K562 (cell line): ENCODE measurements at regions not wholly inside any gene's neighbourhood (a gene's known extent, or its start where the extent isn't known, plus 50 kb on each side); places are given as distances from the start of the nearest gene placed in this dataset.

ENCODE experiments used
- ATAC-seq: fragments of 200-7000 bp; cut with Tn5 transposase; 3 replicates; pipeline ENCODE4 v1.9.1; 2020; ENCODE audit warnings: moderate library complexity
- BruUV-seq: library from RNA; stranded (reverse); fragments of 400-500 nt; replicated peaks from 2 replicates; lab custom pipeline; 2021; lab: Mats Ljungman, UMichigan
- CTCF ChIA-PET: fragments of 300-600 bp; formaldehyde crosslinking; extraction: SDS; loops from one replicate; lab custom pipeline; 2021; ENCODE audit warnings: low intra/inter-chr PET ratio; lab: Yijun Ruan, JAX
- POLR2A ChIA-PET: fragments of 300-600, 350-650 bp; sonication (Branson Sonifier 250); formaldehyde crosslinking; extraction: SDS; loops from one replicate; lab custom pipeline; 2021; ENCODE audit warnings: antibody characterized with exemption, inconsistent platforms; lab: Yijun Ruan, JAX
- DNase-seq, 4 experiments: peaks; one replicate each; pipeline versions ENCODE4 v3.0.0 to v3.0.0-alpha.2; 2011 to 2018; ENCODE audit warnings: low spot score in 3 of 4, mixed read lengths in 3 of 4; ENCODE audit errors: extremely low read depth in 1 of 4
- FAIRE-seq: peaks from 2 replicates; lab custom pipeline; 2011; peaks lifted over from hg19 to GRCh38; lab: Jason Lieb, UNC
- H2AFZ ChIP-seq: 2 replicates; pipeline ENCODE4 v1.6.0; 2011; ENCODE audit warnings: low read depth, low read length, control low read depth, inconsistent platforms
- H3K27ac ChIP-seq: fragments of 200-600 bp; 3 replicates; pipeline ENCODE4 v1.8.0; 2011; ENCODE audit warnings: low read depth, mild to moderate bottlenecking, control low read depth, inconsistent platforms, low read length, moderate library complexity, mixed read lengths; ENCODE audit errors: extremely low read depth
- H3K27me3 ChIP-seq, 2 experiments: fragments of 300-600 bp in 1 of 2; 2 replicates in 1 of 2; 3 replicates in 1 of 2; pipeline versions ENCODE4 v1.6.0 to v1.8.0; 2011; ENCODE audit warnings: inconsistent platforms in 2 of 2, low read length in 2 of 2, mild to moderate bottlenecking in 1 of 2, mixed read lengths in 1 of 2, moderate library complexity in 1 of 2; ENCODE audit not compliant: control insufficient read depth in 2 of 2, insufficient read depth in 2 of 2
- H3K36me3 ChIP-seq: fragments of 300-600 bp; 3 replicates; pipeline ENCODE4 v1.8.0; 2011; ENCODE audit warnings: mild to moderate bottlenecking, low read length, inconsistent platforms; ENCODE audit not compliant: control insufficient read depth, insufficient read depth
- H3K4me1 ChIP-seq, 2 experiments: fragments of 200-600 bp in 1 of 2; replicated peaks in 1 of 2; 2 replicates in 1 of 2; 3 replicates in 1 of 2; pipeline versions ENCODE4 v1.5.1 to v1.8.0; 2011; ENCODE audit warnings: inconsistent platforms in 2 of 2, low read length in 2 of 2, mild to moderate bottlenecking in 1 of 2, mixed read lengths in 1 of 2, moderate library complexity in 1 of 2; ENCODE audit not compliant: control insufficient read depth in 2 of 2, insufficient read depth in 2 of 2
- H3K4me2 ChIP-seq: 2 replicates; pipeline ENCODE4 v1.6.1; 2011; ENCODE audit warnings: low read length, control low read depth, inconsistent platforms, mixed read lengths; ENCODE audit not compliant: insufficient read depth
- H3K4me3 ChIP-seq: fragments of 200-600 bp; sonication (generic), shearing (Covaris generic); 2 replicates; pipeline ENCODE4 v1.5.1; 2016; ENCODE audit warnings: control low read depth, inconsistent platforms
- H3K79me2 ChIP-seq: fragments of 200-600 bp; 3 replicates; pipeline ENCODE4 v1.8.0; 2011; ENCODE audit warnings: low read length, inconsistent platforms; ENCODE audit not compliant: control insufficient read depth, insufficient read depth
- H3K9ac ChIP-seq, 2 experiments: 2 replicates each; pipeline versions ENCODE4 v1.6.0 to v1.6.1; 2011; ENCODE audit warnings: low read depth in 2 of 2, low read length in 2 of 2, control low read depth in 1 of 2, inconsistent platforms in 1 of 2, mild to moderate bottlenecking in 1 of 2, mixed read lengths in 1 of 2; ENCODE audit not compliant: insufficient read depth in 1 of 2
- H3K9me1 ChIP-seq: one replicate; pipeline ENCODE4 v1.6.0; 2011; ENCODE audit warnings: inconsistent platforms, mild to moderate bottlenecking, low read length, moderate library complexity; ENCODE audit not compliant: control insufficient read depth, insufficient read depth
- H3K9me3 ChIP-seq: replicated peaks from 2 replicates; pipeline ENCODE4 v1.5.1; 2011; ENCODE audit warnings: low read depth, low read length, inconsistent platforms; ENCODE audit not compliant: control insufficient read depth, insufficient read depth
- H4K20me1 ChIP-seq: replicated peaks from 2 replicates; pipeline ENCODE4 v1.6.1; 2011; ENCODE audit warnings: low read length, inconsistent platforms, mixed read lengths; ENCODE audit not compliant: control insufficient read depth, insufficient read depth
- BACH1 ChIP-seq: fragments of 200-800 bp; sonication (Bioruptor generic); IDR thresholded peaks from 2 replicates; pipeline ENCODE4 v1.6.1; 2016; ENCODE audit warnings: missing genetic modification characterization, missing compliant biosample characterization
- CHD2 ChIP-seq: IDR thresholded peaks from 2 replicates; pipeline ENCODE4 v1.6.1; 2011; ENCODE audit warnings: low read depth, low read length
- FOS ChIP-seq: IDR thresholded peaks from 3 replicates; pipeline ENCODE4 v1.6.1; 2011; ENCODE audit not compliant: insufficient read length; ENCODE audit errors: extremely low read depth
- JUN ChIP-seq, 2 experiments: sonication (generic) in 1 of 2; formaldehyde crosslinking in 1 of 2; IDR thresholded peaks; 2 replicates each; pipeline versions ENCODE4 v1.6.1 to v1.8.0; 2012 to 2022; ENCODE audit warnings: borderline replicate concordance in 2 of 2, mild to moderate bottlenecking in 2 of 2, improper control_type of control experiment in 1 of 2, low read depth in 1 of 2, low read length in 1 of 2, missing genetic modification reagents in 1 of 2
- KLF16 ChIP-seq: IDR thresholded peaks from 2 replicates; pipeline ENCODE4 v1.6.1; 2016; ENCODE audit warnings: antibody characterized with exemption
- MCM3 ChIP-seq: fragments of 450-650 bp; IDR thresholded peaks from 2 replicates; pipeline ENCODE4 v1.6.1; 2016
- NCOA2 ChIP-seq, 2 experiments: fragments of 450-650 bp; IDR thresholded peaks; 2 replicates each; pipeline ENCODE4 v1.6.1; 2018; ENCODE audit warnings: mild to moderate bottlenecking in 2 of 2, moderate library complexity in 1 of 2; ENCODE audit not compliant: partially characterized antibody in 2 of 2
- NR1H2 ChIP-seq: sonication (generic); formaldehyde crosslinking; IDR thresholded peaks from 2 replicates; pipeline ENCODE4 v1.4.0; 2020; ENCODE audit warnings: mild to moderate bottlenecking, missing genetic modification reagents
- POLR3G ChIP-seq: IDR thresholded peaks from 2 replicates; pipeline ENCODE4 v1.6.1; 2011; ENCODE audit not compliant: insufficient read length, insufficient replicate concordance; ENCODE audit errors: extremely low read depth
- SOX6 ChIP-seq: fragments of 450-650 bp; IDR thresholded peaks from 2 replicates; pipeline ENCODE4 v1.6.1; 2014; ENCODE audit warnings: mild to moderate bottlenecking
- WGBS: fragments of 100-300 bp; shearing (Covaris generic); methylation state at CpG from one replicate; pipeline ENCODE4 v1.1.6; 2016; ENCODE audit warnings: low coverage, mixed read lengths; ENCODE audit not compliant: insufficient coverage; ENCODE audit errors: missing lambda C conversion rate; 5-methylcytosine and 5-hydroxymethylcytosine counted together
- in situ Hi-C: fragments of 300-500 bp; cut with MboI; formaldehyde crosslinking; loops from 4 replicates; pipeline ENCODE4 v1.15.0; 2018; ENCODE audit warnings: inconsistent platforms, mixed read lengths
- intact Hi-C: fragments of 100-400 bp; cut with micrococcal nuclease; formaldehyde crosslinking; loops from 2 replicates; pipeline ENCODE4 v1.14.2; 2022
- TF ChIP-seq, protein P1 (sequence below): IDR thresholded peaks from 3 replicates; pipeline ENCODE4 v1.6.1; 2011; ENCODE audit warnings: borderline replicate concordance, mild to moderate bottlenecking, moderate library complexity; ENCODE audit not compliant: insufficient read length; ENCODE audit errors: extremely low read depth
- TF ChIP-seq, protein P2 (sequence below), 2 experiments: fragments of 450-650 bp; IDR thresholded peaks; 2 replicates each; pipeline ENCODE4 v1.6.1; 2018; ENCODE audit warnings: mild to moderate bottlenecking in 2 of 2, low read depth in 1 of 2; ENCODE audit not compliant: partially characterized antibody in 2 of 2

DNA sequence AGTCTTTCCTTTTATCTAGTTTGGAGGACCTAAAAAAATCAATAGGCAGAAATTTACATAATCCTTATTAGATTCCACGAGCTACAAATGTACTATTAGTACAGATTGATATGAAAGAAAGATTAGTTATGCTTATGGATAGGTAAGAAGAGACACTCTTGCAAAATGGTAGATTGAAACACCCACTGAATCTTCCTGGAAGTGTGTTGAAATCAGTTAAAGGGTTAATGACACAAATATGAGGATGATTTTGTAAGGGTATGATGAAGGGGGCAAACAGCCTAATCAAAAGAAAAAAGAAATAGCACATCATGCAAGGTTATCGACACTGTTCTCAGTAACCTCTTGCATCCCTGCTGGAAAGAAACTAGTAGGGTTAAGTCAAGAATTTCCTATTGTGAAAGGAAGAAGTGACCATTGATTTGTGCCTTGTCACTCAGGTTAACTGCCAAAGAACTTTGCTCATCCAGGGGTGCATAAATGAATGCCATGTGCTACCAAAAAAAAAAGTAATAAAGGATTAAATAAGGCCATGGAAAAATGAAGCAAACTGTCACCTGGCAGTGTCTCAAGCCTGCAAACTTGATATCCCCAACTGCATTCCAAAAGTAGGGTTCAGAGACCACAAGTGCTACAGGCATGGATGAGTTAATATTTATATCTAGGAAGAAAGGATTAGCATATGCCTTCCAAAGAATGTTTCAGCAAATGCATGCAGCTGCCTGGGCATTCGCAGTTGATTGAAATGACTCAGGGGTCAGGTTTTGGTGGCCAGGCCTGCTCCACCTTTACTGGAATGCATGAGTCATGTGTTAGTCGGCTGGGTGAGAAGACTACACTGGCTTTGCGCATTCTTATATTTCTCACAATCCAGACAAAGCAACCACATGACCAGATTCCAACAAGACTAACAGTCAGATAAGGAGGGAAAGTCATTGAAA, 78.3 kb upstream of the ATXN3L start:
- Histone ChIP-seq H3K9me1 (no peaks in the 10 kb centered on the region), H3K4me3 (no peak overlapping the region), H4K20me1 (no peaks in the 10 kb centered on the region), H3K9me3 (no peaks in the 10 kb centered on the region), H3K4me1 (peaks cover 0 to 3% of the 10 kb centered on the region in 2 experiments; a peak in 2 of 5 replicates), H2AFZ (no peak overlapping the region), H3K4me2 (no peak overlapping the region), H3K36me3 (no peaks in the 10 kb centered on the region), H3K9ac (no peak overlapping the region), H3K79me2 (no peaks in the 10 kb centered on the region), H3K27me3 (no peaks in the 10 kb centered on the region), H3K27ac (no peak overlapping the region)
- in situ Hi-C loops: no loop called here
- CTCF ChIA-PET: no interaction called here
- ATAC-seq: peak; percentile 68
- BruUV-seq: no TSS peak
- no peak for FAIRE-seq
- POLR2A ChIA-PET: no interaction called here
- peak; percentile 15 to 54 (median 18) for DNase-seq
- 18% methylated on average over 5 of the region's 5 CpGs for WGBS
- intact Hi-C loops: no loop called here
- TF ChIP-seq NR1H2 (no peak), POLR3G (no peak), NCOA2 (IDR thresholded peaks at IDR 0.05; ENCODE audit: partially characterized antibody in 2 of 2) (no peak), SOX6 (peak; percentile 42; the same call in 1 of the 2 replicates), BACH1 (tag) (no peak), FOS (peak; percentile 30), CHD2 (no peak), KLF16 (no peak), JUN (IDR thresholded peaks at IDR 0.05; ENCODE audit: borderline replicate concordance, low read depth, low read length) (peak; percentile 92), JUN (CRISPR knock-in tag; IDR thresholded peaks at IDR 0.05; ENCODE audit: borderline replicate concordance) (no peak), MCM3 (no peak)
- TF ChIP-seq, protein P1, sequence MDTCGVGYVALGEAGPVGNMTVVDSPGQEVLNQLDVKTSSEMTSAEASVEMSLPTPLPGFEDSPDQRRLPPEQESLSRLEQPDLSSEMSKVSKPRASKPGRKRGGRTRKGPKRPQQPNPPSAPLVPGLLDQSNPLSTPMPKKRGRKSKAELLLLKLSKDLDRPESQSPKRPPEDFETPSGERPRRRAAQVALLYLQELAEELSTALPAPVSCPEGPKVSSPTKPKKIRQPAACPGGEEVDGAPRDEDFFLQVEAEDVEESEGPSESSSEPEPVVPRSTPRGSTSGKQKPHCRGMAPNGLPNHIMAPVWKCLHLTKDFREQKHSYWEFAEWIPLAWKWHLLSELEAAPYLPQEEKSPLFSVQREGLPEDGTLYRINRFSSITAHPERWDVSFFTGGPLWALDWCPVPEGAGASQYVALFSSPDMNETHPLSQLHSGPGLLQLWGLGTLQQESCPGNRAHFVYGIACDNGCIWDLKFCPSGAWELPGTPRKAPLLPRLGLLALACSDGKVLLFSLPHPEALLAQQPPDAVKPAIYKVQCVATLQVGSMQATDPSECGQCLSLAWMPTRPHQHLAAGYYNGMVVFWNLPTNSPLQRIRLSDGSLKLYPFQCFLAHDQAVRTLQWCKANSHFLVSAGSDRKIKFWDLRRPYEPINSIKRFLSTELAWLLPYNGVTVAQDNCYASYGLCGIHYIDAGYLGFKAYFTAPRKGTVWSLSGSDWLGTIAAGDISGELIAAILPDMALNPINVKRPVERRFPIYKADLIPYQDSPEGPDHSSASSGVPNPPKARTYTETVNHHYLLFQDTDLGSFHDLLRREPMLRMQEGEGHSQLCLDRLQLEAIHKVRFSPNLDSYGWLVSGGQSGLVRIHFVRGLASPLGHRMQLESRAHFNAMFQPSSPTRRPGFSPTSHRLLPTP: no peak
- TF ChIP-seq, protein P2, sequence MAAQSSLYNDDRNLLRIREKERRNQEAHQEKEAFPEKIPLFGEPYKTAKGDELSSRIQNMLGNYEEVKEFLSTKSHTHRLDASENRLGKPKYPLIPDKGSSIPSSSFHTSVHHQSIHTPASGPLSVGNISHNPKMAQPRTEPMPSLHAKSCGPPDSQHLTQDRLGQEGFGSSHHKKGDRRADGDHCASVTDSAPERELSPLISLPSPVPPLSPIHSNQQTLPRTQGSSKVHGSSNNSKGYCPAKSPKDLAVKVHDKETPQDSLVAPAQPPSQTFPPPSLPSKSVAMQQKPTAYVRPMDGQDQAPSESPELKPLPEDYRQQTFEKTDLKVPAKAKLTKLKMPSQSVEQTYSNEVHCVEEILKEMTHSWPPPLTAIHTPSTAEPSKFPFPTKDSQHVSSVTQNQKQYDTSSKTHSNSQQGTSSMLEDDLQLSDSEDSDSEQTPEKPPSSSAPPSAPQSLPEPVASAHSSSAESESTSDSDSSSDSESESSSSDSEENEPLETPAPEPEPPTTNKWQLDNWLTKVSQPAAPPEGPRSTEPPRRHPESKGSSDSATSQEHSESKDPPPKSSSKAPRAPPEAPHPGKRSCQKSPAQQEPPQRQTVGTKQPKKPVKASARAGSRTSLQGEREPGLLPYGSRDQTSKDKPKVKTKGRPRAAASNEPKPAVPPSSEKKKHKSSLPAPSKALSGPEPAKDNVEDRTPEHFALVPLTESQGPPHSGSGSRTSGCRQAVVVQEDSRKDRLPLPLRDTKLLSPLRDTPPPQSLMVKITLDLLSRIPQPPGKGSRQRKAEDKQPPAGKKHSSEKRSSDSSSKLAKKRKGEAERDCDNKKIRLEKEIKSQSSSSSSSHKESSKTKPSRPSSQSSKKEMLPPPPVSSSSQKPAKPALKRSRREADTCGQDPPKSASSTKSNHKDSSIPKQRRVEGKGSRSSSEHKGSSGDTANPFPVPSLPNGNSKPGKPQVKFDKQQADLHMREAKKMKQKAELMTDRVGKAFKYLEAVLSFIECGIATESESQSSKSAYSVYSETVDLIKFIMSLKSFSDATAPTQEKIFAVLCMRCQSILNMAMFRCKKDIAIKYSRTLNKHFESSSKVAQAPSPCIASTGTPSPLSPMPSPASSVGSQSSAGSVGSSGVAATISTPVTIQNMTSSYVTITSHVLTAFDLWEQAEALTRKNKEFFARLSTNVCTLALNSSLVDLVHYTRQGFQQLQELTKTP (IDR thresholded peaks at IDR 0.05; ENCODE audit: low read depth in 1 of 2, partially characterized antibody in 2 of 2): no peak
